GM20000 (cell line): ENCODE measurements at regions not wholly inside any gene's neighbourhood (a gene's known extent, or its start where the extent isn't known, plus 50 kb on each side); places are given as distances from the start of the nearest gene placed in this dataset.

ENCODE experiments used
- DNase-seq: peaks from one replicate; pipeline ENCODE4 v3.0.0; 2012; ENCODE audit warnings: low spot score
- TF ChIP-seq, protein P1 (sequence below): IDR thresholded peaks from 2 replicates; pipeline ENCODE4 v1.5.1; 2012; ENCODE audit warnings: mild to moderate bottlenecking, control low read depth; ENCODE audit errors: extremely low read depth, missing control alignments

DNA sequence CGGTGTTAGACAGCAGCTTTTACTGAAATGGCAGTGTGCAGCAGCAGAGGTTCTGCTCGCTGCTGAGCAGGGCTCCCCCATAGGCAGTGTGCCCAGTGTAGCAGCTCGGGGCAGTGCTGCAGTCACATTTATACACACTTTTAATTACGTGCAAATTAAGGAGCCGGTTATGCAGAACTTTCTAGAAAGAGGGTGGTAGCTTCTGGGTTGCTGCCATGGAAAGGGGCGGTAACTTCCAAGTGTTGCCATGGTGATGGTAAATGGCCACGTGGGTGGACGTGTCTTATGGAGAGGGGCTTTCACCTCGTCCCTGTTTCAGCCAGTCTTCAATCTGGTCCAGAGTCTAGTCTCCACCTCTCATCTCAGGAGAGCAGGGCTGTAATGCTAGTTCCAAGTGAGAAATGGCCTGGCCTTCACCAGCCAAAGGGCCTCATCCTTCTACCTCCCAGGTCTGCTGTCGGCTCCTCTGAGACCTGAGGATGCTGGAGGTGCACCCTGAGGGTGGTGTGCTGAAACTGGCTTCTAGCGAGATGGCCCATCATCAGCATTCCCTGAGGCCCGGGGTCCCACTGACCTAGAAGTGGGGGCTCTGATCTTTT, 180.5 kb upstream of the PMEPA1 start:
- TF ChIP-seq, protein P1, sequence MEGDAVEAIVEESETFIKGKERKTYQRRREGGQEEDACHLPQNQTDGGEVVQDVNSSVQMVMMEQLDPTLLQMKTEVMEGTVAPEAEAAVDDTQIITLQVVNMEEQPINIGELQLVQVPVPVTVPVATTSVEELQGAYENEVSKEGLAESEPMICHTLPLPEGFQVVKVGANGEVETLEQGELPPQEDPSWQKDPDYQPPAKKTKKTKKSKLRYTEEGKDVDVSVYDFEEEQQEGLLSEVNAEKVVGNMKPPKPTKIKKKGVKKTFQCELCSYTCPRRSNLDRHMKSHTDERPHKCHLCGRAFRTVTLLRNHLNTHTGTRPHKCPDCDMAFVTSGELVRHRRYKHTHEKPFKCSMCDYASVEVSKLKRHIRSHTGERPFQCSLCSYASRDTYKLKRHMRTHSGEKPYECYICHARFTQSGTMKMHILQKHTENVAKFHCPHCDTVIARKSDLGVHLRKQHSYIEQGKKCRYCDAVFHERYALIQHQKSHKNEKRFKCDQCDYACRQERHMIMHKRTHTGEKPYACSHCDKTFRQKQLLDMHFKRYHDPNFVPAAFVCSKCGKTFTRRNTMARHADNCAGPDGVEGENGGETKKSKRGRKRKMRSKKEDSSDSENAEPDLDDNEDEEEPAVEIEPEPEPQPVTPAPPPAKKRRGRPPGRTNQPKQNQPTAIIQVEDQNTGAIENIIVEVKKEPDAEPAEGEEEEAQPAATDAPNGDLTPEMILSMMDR, result no peak
- DNase-seq, result no peak

DNA sequence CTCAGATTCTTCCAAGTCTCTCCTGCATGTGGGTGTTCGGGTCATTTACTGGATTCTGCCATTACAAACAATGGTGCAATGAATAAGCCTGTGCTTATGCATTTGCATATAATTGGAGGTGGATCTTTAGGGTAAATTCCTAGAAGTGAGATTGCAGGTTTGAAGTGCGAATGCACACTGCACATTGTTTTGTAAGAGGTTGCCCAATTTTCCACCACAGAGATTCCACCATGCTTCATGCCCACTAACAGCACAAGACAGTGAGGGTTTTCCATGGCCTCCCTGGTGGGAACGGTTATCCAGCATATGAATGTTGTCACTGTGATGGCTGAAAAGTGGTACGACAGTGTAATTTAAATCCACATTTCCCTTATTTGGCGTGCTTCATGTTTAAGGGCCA, 178.8 kb upstream of the PMEPA1 start:
- TF ChIP-seq, protein P1, result no peak
- no peak for DNase-seq

DNA sequence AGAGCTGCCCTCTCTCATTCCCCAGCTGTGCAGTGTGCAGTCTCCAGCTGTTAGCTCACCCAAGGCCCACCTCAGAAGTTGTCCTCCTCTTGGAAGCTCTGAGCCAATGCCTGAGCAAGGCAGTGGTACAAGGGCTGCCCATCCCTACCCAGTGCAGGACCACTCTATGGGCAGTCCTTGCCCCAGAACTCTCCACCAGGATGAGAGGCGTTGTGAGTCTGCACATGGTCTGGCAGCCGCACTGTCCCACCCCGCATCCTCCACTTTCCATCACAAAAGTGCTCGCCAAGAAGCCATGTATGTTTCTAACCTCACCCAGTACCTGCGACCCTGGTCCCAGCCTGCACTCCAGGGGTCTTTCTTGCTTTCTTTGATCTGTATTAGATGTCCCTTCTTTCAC, 175.1 kb upstream of the PMEPA1 start:
- TF ChIP-seq, protein P1, result no peak
- DNase-seq, result no peak

DNA sequence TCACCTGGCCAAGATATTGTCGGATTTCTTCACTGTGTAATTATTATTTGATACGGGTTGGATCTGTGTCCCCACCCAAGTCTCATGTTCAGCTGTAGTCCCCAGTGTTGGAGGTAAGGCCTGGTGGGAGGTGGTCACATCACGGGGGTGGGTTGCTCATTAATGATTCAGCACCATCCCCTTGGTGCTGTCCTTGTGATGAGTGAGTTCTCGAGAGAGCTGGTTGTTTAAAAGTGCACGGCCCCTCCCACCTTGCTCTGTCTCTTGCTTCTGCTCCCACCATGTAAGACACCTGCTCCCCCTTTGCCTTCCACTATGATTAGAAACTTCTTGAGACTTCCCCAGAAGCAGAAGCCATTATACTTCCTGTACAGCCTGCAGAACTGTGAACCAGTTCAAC, 173.9 kb upstream of the PMEPA1 start:
- DNase-seq, result no peak
- TF ChIP-seq, protein P1, result no peak

DNA sequence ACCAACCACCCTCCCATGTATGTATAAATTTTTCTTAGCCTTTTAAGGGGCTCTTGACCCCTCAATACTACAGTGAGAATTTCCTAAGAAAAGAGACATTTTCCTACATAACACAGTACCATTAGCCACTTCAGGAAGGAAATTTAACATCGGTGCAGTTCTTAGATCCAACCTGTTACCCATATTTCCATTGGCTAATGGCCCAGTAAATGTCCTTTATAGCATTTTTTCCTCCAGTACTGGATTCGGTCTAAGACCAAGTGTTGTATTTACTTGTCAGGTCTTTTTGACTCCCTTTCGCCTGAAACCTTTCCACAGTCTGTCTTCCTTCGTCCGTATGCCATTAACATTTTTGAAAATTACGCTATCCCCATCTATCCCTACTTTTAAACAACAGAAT, 173.4 kb upstream of the PMEPA1 start:
- DNase-seq, result no peak
- TF ChIP-seq, protein P1, result no peak

DNA sequence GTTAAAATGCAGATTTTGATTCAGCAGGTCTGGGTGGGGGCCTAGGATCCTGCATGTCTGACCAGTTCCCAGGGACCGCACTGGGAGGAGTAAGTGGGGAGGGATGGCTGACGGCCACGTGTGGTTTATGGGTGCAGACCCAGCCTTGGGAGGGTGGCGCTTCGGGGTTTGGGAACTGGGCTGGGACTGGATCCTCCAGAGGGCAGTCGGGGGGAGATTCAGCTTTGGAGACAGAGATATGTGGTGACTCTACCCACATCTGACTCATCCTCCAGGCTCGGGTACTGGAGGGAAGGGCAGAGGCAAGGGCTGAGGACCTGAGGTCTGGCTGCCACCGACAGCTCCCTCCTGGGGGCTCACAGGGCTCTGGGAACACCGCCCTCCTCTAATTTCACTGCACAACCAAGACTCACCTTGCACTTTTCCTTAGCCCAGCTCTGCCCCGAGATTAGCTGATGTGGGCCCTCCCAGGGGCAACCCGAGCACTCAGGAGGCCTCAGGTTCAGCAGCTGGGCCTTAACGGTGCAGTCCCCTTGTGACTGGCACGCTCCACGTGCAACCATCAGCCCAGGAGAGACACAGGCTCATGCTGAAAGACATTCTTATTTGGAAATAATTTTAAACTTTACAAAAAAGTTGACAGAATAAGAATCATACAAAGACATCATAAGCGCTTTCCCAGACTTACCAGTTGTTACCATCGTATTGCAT, 172.8 kb upstream of the PMEPA1 start:
- DNase-seq, result no peak
- TF ChIP-seq, protein P1, result no peak

DNA sequence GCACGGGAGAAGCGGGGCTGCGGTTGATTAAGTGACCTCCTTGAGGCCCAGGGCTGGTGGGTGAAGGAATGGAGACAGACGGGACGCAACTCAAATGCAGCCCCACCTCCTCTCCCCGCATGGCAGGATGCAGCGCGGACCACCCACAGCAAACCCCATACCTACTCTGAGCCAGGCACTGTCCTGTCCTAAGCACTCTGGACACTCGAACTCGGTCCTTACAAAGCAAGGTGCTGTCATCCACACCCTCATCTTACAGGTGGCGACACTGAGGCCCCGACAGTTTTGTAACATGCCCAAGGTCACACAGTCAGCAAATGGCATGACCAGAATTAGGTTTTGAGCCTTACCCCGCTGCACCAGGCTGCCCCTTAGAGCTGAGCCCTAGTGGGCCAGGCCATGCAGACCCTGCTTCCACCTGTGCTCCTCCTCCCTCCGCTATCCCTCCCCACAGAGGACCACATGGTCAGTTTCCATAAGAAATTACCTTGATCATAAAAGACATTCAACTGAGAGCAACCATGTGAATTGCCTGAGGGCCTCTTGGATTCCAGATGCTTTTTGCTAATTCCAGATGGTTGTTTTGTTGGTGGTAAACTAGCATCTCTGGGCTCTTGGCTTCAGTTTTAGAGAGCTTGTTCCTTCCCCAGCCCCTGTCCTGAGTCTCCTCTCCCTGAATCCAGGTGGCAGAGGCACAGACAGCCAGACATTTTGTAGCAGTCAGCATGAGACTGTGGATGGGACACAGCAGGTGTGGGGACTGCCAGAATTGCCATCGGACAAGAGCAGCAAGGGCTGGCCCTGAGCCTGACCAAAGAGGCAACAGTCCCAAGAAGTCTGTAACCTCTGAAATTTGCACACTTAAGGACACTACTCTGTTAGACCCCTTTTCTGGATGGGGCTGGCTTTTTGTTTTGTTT, 171.9 kb upstream of the PMEPA1 start:
- TF ChIP-seq, protein P1, result no peak
- no peak for DNase-seq
